ENCODE measurements at regions not wholly inside any gene's neighbourhood (a gene's known extent, or its start where the extent isn't known, plus 50 kb on each side); places are given as distances from the start of the nearest gene placed in this dataset.

GRCh38 chr12:61250303-61250702, 1009.9 kb upstream of the USP15 start (continued):
- no peak for TF ChIP-seq PREB (CRISPR knock-in tag; IDR thresholded peaks at IDR 0.05; ENCODE audit: borderline replicate concordance)
- no peak for TF ChIP-seq ZNF138 (CRISPR knock-in tag; conservative IDR thresholded peaks at IDR 0.05)
- no peak for TF ChIP-seq ZBTB21 (CRISPR knock-in tag; IDR thresholded peaks at IDR 0.05; ENCODE audit: borderline replicate concordance)

DNA sequence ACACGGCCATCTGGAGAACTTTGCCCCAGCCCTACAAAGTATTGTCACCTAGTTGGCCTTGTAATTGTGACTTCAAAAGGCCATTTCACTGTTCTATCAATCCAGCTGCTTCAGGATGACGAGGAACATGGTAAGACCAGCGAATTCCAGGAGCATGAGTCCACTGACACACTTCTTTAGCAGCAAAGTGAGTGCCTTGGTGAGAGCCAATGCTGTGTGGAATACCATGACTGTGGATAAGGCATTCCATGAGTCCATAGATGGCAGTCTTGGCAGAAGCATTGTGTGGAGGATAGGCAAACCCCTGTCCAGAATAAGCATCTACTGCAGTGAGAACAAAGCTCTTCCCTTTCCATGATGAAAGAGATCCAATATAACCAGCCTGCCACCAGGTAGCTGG, 1009.1 kb upstream of the USP15 start:
- no peak overlapping the region for H3K4me3 Mint-ChIP-seq
- ATAC-seq (no peak), DNase-seq (ENCODE audit: low spot score) (no peak)
- ChIA-PET CTCF (no interaction called here), POLR2A (no interaction called here)
- no peak for TF ChIP-seq SMAD3 (CRISPR knock-in tag; IDR thresholded peaks at IDR 0.05; ENCODE audit: borderline replicate concordance)
- no peak for TF ChIP-seq ZNF317 (CRISPR knock-in tag; IDR thresholded peaks at IDR 0.05; ENCODE audit: borderline replicate concordance, low read depth)
- no peak for TF ChIP-seq ZNF423 (CRISPR knock-in tag; IDR thresholded peaks at IDR 0.05)
- TF ChIP-seq ZNF121 (CRISPR knock-in tag; IDR thresholded peaks at IDR 0.05), result no peak
- TF ChIP-seq, protein P1, sequence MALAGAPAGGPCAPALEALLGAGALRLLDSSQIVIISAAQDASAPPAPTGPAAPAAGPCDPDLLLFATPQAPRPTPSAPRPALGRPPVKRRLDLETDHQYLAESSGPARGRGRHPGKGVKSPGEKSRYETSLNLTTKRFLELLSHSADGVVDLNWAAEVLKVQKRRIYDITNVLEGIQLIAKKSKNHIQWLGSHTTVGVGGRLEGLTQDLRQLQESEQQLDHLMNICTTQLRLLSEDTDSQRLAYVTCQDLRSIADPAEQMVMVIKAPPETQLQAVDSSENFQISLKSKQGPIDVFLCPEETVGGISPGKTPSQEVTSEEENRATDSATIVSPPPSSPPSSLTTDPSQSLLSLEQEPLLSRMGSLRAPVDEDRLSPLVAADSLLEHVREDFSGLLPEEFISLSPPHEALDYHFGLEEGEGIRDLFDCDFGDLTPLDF (CRISPR knock-in tag; IDR thresholded peaks at IDR 0.05), result no peak
- TF ChIP-seq, protein P2, sequence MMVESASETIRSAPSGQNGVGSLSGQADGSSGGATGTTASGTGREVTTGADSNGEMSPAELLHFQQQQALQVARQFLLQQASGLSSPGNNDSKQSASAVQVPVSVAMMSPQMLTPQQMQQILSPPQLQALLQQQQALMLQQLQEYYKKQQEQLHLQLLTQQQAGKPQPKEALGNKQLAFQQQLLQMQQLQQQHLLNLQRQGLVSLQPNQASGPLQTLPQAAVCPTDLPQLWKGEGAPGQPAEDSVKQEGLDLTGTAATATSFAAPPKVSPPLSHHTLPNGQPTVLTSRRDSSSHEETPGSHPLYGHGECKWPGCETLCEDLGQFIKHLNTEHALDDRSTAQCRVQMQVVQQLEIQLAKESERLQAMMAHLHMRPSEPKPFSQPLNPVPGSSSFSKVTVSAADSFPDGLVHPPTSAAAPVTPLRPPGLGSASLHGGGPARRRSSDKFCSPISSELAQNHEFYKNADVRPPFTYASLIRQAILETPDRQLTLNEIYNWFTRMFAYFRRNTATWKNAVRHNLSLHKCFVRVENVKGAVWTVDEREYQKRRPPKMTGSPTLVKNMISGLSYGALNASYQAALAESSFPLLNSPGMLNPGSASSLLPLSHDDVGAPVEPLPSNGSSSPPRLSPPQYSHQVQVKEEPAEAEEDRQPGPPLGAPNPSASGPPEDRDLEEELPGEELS (CRISPR knock-in tag; IDR thresholded peaks at IDR 0.05), result no peak
- no peak for TF ChIP-seq ZMAT4 (CRISPR knock-in tag; IDR thresholded peaks at IDR 0.05)
- TF ChIP-seq, protein P3, sequence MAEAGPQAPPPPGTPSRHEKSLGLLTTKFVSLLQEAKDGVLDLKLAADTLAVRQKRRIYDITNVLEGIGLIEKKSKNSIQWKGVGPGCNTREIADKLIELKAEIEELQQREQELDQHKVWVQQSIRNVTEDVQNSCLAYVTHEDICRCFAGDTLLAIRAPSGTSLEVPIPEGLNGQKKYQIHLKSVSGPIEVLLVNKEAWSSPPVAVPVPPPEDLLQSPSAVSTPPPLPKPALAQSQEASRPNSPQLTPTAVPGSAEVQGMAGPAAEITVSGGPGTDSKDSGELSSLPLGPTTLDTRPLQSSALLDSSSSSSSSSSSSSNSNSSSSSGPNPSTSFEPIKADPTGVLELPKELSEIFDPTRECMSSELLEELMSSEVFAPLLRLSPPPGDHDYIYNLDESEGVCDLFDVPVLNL (CRISPR knock-in tag; IDR thresholded peaks at IDR 0.05; ENCODE audit: borderline replicate concordance, low read depth), result no peak
- TF ChIP-seq ARID4B (CRISPR knock-in tag; IDR thresholded peaks at IDR 0.05; ENCODE audit: borderline replicate concordance), result no peak
- TF ChIP-seq HMGA2 (CRISPR knock-in tag; IDR thresholded peaks at IDR 0.05), result no peak
- no peak for TF ChIP-seq JUN (CRISPR knock-in tag; IDR thresholded peaks at IDR 0.05)
- TF ChIP-seq ZNF671 (CRISPR knock-in tag; IDR thresholded peaks at IDR 0.05), result no peak
- TF ChIP-seq ZNF263 (CRISPR knock-in tag; IDR thresholded peaks at IDR 0.05; ENCODE audit: low read depth), result no peak
- peaks cover 26% of the 10 kb centered on the region for H3K9me3 Mint-ChIP-seq
- no peak overlapping the region for H3K27ac Mint-ChIP-seq
- H3K27me3 Mint-ChIP-seq (ENCODE audit: low read depth), result no peaks in the 10 kb centered on the region
- 0 out of 2 replicates have a peak, but pooled peaks cover 5% of the 10 kb centered on the region for H3K36me3 Mint-ChIP-seq
- no peaks in the 10 kb centered on the region for H3K4me1 Mint-ChIP-seq
